Stomach (tissue), 8 donors: ENCODE measurements at regions not wholly inside any gene's neighbourhood (a gene's known extent, or its start where the extent isn't known, plus 50 kb on each side); places are given as distances from the start of the nearest gene placed in this dataset.
A peak's percentile ranks its signal among the peaks of the same experiment; 100 is the strongest.
"Not testable (repeated sequence)": the region's sequence is repeated elsewhere in the genome, so short reads cannot be mapped to it uniquely, and the experiment has no call there.

Experiments
- DNase-seq, 2 donors: peaks; one replicate each; pipeline versions ENCODE4 v3.0.0 to v3.0.0-alpha.2; 2013 to 2019
- H3K27ac ChIP-seq, 5 donors: fragments of 200-600 bp in 4 of 5; sonication (generic) in 4 of 5; one replicate each; pipeline ENCODE4 v1.5.1; 2013 to 2019; ENCODE audit warnings: mild to moderate bottlenecking in 1 of 5, moderate library complexity in 1 of 5
- H3K27me3 ChIP-seq, 3 donors: fragments of 200-600 bp; sonication (generic); one replicate each; pipeline ENCODE4 v1.5.1; 2017 to 2019; ENCODE audit warnings: mixed run types in 1 of 3
- H3K36me3 ChIP-seq, 4 donors: fragments of 200-600 bp; sonication (generic); 1 replicate in 3 of 4; 2 replicates in 1 of 4; pipeline ENCODE4 v1.5.1; 2016 to 2019
- H3K4me1 ChIP-seq, 4 donors: fragments of 200-600 bp; sonication (generic); one replicate each; pipeline ENCODE4 v1.5.1; 2016 to 2019
- H3K4me3 ChIP-seq, 4 donors: fragments of 200-600 bp; sonication (generic) in 3 of 4; one replicate each; pipeline ENCODE4 v1.5.1; 2016 to 2019; ENCODE audit warnings: mild to moderate bottlenecking in 1 of 4
- H3K9me3 ChIP-seq, 4 donors: fragments of 200-600 bp; sonication (generic); one replicate each; pipeline ENCODE4 v1.5.1; 2016 to 2019
- EP300 ChIP-seq: sonication (generic); formaldehyde crosslinking; IDR thresholded peaks from one replicate; pipeline ENCODE4 v1.6.1; 2017; ENCODE audit warnings: antibody characterized with exemption
- POLR2A ChIP-seq, 4 donors: fragments of 450-650 bp; IDR thresholded peaks; one replicate each; pipeline ENCODE4 v1.6.1; 2016; ENCODE audit warnings: antibody characterized with exemption in 4 of 4, control low read depth in 2 of 4, mild to moderate bottlenecking in 1 of 4, moderate library complexity in 1 of 4
- POLR2AphosphoS5 ChIP-seq, 3 donors: sonication (generic); formaldehyde crosslinking; IDR thresholded peaks; one replicate each; pipeline ENCODE4 v1.6.1; 2016; ENCODE audit warnings: antibody characterized with exemption in 3 of 3
- WGBS, 5 donors: extraction: QIAGEN DNeasy Blood & Tissue Kit in 3 of 5; methylation state at CpG; one replicate each; pipeline versions ENCODE4 v1.1.5 to v1.1.7; 2013 to 2018; 5-methylcytosine and 5-hydroxymethylcytosine counted together
- intact Hi-C: fragments of 100-400 bp; cut with DNase I; formaldehyde crosslinking; loops from one replicate; pipeline ENCODE4 v1.15.1; 2023; ENCODE audit warnings: low total_unique reads
- TF ChIP-seq, protein P1 (sequence below), 7 experiments: fragments of 450-650 bp in 4 of 7; fragments of 200-600 bp in 3 of 7; sonication (generic) in 3 of 7; IDR thresholded peaks; one replicate each; pipeline ENCODE4 v1.5.1; 2016 to 2019; ENCODE audit warnings: antibody characterized with exemption in 7 of 7, control low read depth in 2 of 7, mild to moderate bottlenecking in 1 of 7
- donor health status: healthy with polysubstance abuse.
- donor health status: Bipolar disorder and iron deficiency.
- donor health status: healthy.

DNA sequence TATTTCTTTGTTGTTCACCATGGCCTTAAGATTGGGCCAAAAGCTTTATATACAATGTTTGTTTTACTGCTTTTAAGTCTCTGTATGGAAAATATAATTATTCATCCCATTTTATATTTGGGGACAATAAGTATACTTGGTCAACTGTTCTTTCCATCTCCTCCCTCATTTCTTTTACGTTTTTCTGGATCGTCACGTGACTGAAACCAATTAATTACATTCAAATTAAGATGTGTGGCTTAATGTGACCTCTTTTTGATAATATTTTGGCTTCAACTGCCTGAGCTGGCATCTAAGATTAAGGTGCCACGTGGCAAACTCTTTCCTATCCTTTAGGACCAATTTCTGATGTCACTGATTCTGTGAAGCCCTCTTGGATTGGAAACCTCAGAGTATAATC, 250.1 kb upstream of the SGCD start:
- Histone ChIP-seq H3K4me1 (no peaks in the 10 kb centered on the region), H3K9me3 (peaks cover 7 to 29% (median 22%) of the 10 kb centered on the region in 4 donors), H3K27ac (no peak overlapping the region), H3K27me3 (no peaks in the 10 kb centered on the region), H3K36me3 (no peaks in the 10 kb centered on the region), H3K4me3 (no peak overlapping the region)
- intact Hi-C loops: no loop called here
- TF ChIP-seq POLR2A (IDR thresholded peaks at IDR 0.05): no peak
- no peak for TF ChIP-seq POLR2AphosphoS5 (IDR thresholded peaks at IDR 0.05)
- TF ChIP-seq, protein P1, sequence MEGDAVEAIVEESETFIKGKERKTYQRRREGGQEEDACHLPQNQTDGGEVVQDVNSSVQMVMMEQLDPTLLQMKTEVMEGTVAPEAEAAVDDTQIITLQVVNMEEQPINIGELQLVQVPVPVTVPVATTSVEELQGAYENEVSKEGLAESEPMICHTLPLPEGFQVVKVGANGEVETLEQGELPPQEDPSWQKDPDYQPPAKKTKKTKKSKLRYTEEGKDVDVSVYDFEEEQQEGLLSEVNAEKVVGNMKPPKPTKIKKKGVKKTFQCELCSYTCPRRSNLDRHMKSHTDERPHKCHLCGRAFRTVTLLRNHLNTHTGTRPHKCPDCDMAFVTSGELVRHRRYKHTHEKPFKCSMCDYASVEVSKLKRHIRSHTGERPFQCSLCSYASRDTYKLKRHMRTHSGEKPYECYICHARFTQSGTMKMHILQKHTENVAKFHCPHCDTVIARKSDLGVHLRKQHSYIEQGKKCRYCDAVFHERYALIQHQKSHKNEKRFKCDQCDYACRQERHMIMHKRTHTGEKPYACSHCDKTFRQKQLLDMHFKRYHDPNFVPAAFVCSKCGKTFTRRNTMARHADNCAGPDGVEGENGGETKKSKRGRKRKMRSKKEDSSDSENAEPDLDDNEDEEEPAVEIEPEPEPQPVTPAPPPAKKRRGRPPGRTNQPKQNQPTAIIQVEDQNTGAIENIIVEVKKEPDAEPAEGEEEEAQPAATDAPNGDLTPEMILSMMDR (IDR thresholded peaks at IDR 0.05): no peak
- no peak for TF ChIP-seq EP300
- no peak for DNase-seq
- 69 to 76% (median 73%) methylated on average over 4 of the region's 4 CpGs for WGBS, 5 donors

DNA sequence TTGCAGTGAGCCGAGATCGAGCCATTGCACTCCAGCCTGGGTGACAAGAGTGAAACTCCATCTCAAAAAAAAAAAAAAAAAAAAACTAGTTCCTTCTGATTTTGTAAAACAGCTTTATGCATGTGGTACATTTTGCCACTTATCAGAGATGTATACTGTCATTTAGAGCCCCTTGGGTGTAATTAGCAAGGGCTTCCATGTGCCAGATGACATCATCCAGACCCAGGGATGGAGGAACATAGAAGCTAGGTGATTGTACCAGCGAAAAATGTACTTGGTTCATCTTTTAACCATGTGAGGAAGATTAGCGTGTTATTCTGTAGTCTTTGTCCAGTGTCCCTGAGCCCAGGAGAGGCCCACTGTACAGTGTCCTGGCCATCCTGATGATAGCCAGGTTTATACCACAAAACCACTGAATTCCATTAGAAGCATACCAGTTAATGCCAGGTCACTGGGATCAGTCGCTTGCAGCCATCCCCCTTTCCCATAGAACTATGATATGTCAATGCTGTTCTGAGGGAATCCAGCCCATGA, 239.3 kb upstream of the SGCD start:
- DNase-seq: no peak
- Histone ChIP-seq H3K4me3 (no peak overlapping the region), H3K27me3 (no peaks in the 10 kb centered on the region), H3K4me1 (no peaks in the 10 kb centered on the region), H3K36me3 (no peaks in the 10 kb centered on the region), H3K9me3 (peaks cover 0 to 46% (median 23%) of the 10 kb centered on the region in 4 donors), H3K27ac (no peak overlapping the region)
- TF ChIP-seq POLR2A (IDR thresholded peaks at IDR 0.05): no peak
- intact Hi-C loops: no loop called here
- WGBS, 5 donors: 85 to 91% (median 89%) methylated on average over 5 of the region's 5 CpGs

DNA sequence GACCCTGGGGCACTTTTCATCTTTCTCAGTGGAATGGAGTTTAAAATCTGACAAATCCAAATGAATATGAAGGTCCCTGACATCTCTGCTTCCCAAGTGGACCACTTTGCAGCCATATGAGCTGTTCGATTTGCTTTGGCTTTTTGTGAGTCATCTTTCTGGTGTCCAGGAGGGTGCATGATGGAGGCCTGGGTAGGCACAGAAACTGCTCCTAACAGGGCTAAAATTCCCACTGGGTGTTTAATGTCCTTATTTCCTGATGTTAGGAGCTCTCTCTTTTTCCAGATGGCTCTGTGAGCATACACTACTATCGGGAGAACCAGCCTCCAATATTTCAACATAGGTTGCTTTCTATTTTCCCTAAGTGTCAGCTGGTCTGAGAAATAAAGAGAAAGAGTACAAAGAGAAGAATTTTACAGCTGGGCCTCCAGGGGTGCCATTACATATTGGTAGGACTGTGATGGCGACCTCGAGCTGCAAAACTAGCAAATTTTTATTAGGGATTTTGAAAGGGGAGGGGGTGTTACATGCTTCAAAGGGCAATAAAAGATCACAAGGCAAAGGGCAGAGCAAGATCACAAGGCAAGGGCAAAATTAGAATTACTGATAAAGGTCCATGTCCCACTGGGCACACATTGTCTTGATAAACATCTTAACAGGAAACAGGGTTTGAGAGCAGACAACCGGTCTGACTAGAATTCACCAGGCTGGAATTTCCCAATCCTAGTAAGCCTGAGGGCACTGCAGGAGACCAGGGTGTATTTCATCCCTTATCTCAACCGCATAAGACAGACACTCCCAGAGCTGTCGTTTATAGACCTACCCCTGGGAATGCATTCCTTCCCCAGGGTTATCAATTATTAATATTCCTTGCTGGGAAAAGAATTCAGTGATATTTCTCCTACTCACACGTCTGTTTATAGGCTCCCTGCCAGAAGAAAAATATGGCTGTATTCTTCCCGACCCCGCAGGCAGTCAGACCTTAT, 236.7 kb upstream of the SGCD start:
- H3K4me3 ChIP-seq, H3K4me1 ChIP-seq, intact Hi-C loops, H3K36me3 ChIP-seq, DNase-seq, H3K27me3 ChIP-seq, H3K27ac ChIP-seq: not testable (repeated sequence)
- peaks cover 0 to 46% (median 23%) of the 10 kb centered on the region in 4 donors for H3K9me3 ChIP-seq
- 77 to 86% (median 81%) methylated on average over 10 of the region's 10 CpGs for WGBS, 5 donors

DNA sequence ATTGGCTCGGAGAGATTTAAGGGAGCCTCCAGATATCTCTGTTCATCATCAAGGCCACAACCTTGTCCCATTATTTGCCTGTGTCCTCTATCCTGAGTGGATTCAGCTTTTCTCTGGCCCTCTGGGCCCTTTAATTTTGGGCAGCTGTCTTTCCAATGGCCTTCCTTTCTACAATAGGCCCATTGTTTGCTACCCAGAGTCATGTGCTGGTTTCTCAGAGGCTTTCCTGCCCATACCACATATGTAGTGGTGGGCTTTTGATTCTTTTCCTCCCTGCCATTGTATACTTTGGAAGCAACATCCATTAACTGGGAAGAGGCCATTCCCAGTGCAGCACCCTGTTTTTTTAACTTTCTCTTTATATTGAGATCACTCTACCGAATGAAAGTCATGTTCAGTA, 233.9 kb upstream of the SGCD start:
- H3K27ac ChIP-seq: no peak overlapping the region
- DNase-seq: no peak
- H3K4me3 ChIP-seq: no peak overlapping the region
- no peaks in the 10 kb centered on the region for H3K36me3 ChIP-seq
- peaks cover 0 to 37% (median 23%) of the 10 kb centered on the region in 4 donors for H3K9me3 ChIP-seq
- no peaks in the 10 kb centered on the region for H3K4me1 ChIP-seq
- no peaks in the 10 kb centered on the region for H3K27me3 ChIP-seq
- TF ChIP-seq POLR2A (IDR thresholded peaks at IDR 0.05): no peak
- no peak for TF ChIP-seq EP300
- no peak for TF ChIP-seq POLR2AphosphoS5 (IDR thresholded peaks at IDR 0.05)
- TF ChIP-seq, protein P1 (IDR thresholded peaks at IDR 0.05): no peak
- intact Hi-C loops: no loop called here
- WGBS, 5 donors: 72 to 85% (median 84%) methylated on average over 2 of the region's 2 CpGs

DNA sequence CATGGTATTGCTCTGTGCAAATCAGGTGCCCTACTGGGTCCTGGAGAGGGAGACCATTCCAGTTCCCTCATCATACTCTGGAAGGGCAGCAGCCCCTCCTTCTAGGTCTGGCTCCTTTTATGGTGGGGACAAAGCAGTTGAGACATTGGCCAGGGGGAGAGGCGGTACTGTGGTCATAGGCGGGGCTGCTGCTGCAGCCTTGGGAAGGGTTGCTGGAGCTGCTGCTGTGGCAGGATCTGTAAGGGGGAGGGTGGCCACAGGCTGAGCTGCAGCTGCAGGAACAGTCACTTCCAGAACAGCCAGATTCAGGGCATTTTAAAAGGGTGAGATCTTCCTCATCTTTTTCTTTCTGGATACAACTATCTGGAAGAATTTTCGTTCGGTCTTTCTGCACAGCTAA, 233.0 kb upstream of the SGCD start:
- no peak overlapping the region for H3K27ac ChIP-seq
- TF ChIP-seq POLR2A (IDR thresholded peaks at IDR 0.05): no peak
- TF ChIP-seq, protein P1 (IDR thresholded peaks at IDR 0.05): no peak
- TF ChIP-seq POLR2AphosphoS5 (IDR thresholded peaks at IDR 0.05): no peak
- TF ChIP-seq EP300: no peak
- WGBS, 5 donors: 58 to 81% (median 72%) methylated on average over 4 of the region's 4 CpGs
- no peak overlapping the region for H3K4me3 ChIP-seq
- H3K27me3 ChIP-seq: no peaks in the 10 kb centered on the region
- DNase-seq: peak in 1 of 2 donors; percentile 14
- H3K9me3 ChIP-seq: peaks cover 0 to 30% (median 22%) of the 10 kb centered on the region in 4 donors
- intact Hi-C loops: no loop called here
- no peaks in the 10 kb centered on the region for H3K36me3 ChIP-seq
- no peaks in the 10 kb centered on the region for H3K4me1 ChIP-seq
